Vagina (tissue), 2 donors: ENCODE measurements at regions not wholly inside any gene's neighbourhood (a gene's known extent, or its start where the extent isn't known, plus 50 kb on each side); places are given as distances from the start of the nearest gene placed in this dataset.

Experiments used
- POLR2A ChIP-seq, 2 donors: fragments of 450-650 bp; IDR thresholded peaks; one replicate each; pipeline ENCODE4 v1.6.1; 2017; ENCODE audit warnings: antibody characterized with exemption in 2 of 2, mild to moderate bottlenecking in 2 of 2, moderate library complexity in 2 of 2
- POLR2AphosphoS5 ChIP-seq, 2 donors: sonication (generic); formaldehyde crosslinking; IDR thresholded peaks; one replicate each; pipeline ENCODE4 v1.9.0; 2017; ENCODE audit warnings: antibody characterized with exemption in 2 of 2, mild to moderate bottlenecking in 2 of 2, low read depth in 1 of 2; ENCODE audit not compliant: insufficient read depth in 1 of 2
- TF ChIP-seq, protein P1 (sequence below), 3 experiments: fragments of 450-650 bp in 2 of 3; fragments of 200-600 bp in 1 of 3; sonication (generic) in 1 of 3; IDR thresholded peaks; one replicate each; pipeline ENCODE4 v1.5.1; 2017 to 2019; ENCODE audit warnings: antibody characterized with exemption in 3 of 3, mild to moderate bottlenecking in 2 of 3, moderate library complexity in 2 of 3

DNA sequence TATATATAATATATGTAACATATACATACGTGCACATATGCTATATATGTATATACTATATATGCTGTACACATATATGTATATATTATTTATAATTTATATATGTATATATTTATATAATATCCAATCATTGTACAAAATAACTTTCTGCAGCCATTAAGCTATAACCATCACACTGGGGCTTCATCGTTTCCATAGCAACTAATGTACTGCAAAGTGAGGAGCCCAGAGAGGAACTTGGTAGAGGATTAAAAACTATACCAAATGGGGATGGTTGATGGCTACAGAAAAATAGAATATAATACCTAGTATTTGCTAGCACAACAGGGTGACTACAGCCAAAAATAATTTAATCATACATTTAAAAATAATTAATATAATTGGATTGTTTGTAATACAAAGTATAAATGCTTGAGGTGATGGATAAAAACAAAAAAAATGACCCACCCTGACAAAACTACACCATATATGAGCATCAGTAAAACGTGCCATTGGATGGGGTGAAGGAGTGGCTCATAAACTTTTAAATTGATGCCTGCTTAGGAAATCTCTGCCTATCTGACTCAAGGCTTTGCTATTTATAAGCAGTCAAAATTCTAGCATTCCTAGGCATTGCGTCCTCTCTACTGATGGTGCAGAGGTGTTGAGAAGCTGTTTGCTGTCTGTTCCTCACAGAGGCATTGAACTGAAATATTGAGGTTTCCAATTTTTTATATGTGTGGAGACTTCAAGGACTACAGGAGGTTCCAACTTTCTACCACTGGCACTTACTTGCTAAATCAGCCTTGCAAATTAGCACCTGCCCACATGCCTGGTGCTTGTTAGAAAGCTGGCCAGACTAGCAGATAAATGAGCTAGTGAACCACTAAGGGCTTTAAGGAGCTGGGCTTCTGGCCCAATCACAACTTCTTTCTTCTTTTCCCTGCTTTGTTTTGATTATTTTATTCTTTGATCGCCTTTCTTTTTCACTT, 190.1 kb downstream of the SCP2D1 start:
- TF ChIP-seq, protein P1, sequence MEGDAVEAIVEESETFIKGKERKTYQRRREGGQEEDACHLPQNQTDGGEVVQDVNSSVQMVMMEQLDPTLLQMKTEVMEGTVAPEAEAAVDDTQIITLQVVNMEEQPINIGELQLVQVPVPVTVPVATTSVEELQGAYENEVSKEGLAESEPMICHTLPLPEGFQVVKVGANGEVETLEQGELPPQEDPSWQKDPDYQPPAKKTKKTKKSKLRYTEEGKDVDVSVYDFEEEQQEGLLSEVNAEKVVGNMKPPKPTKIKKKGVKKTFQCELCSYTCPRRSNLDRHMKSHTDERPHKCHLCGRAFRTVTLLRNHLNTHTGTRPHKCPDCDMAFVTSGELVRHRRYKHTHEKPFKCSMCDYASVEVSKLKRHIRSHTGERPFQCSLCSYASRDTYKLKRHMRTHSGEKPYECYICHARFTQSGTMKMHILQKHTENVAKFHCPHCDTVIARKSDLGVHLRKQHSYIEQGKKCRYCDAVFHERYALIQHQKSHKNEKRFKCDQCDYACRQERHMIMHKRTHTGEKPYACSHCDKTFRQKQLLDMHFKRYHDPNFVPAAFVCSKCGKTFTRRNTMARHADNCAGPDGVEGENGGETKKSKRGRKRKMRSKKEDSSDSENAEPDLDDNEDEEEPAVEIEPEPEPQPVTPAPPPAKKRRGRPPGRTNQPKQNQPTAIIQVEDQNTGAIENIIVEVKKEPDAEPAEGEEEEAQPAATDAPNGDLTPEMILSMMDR (IDR thresholded peaks at IDR 0.05): no peak
- TF ChIP-seq POLR2A (IDR thresholded peaks at IDR 0.05) (no peak), POLR2AphosphoS5 (IDR thresholded peaks at IDR 0.05; ENCODE audit: insufficient read depth in 1 of 2, low read depth in 1 of 2) (no peak)
